ENCODE measurements at regions not wholly inside any gene's neighbourhood (a gene's known extent, or its start where the extent isn't known, plus 50 kb on each side); places are given as distances from the start of the nearest gene placed in this dataset.

DNA sequence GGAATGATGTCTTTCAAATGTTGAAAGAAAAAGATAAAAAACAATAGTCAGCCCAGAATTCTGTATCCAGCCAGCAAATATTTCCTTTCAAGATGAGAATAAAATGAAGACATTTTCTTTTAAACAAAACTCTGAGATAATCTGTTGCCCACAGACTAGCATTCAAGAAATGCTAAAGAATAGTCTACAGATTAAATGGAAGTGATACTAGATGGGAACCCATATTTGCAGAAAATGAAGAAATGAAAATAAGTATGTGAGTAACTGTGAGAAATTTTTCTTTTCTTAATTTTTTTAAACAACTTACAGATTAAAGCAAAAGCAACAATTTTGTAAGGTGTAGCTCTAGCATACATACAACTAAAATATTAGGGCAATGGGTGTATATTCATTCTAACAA, 469.8 kb downstream of the IGSF11 start:
- POLR2A ChIA-PET = no interaction called here
- H3F3A ChIP-seq (replicated peaks; ENCODE audit: insufficient read depth) = no peaks in the 10 kb centered on the region
- no peak overlapping the region for H3K4me2 ChIP-seq
- CTCF ChIA-PET = no interaction called here
- H4K20me1 ChIP-seq (ENCODE audit: insufficient read depth) = no peaks in the 10 kb centered on the region
- no peak overlapping the region for H3K27ac ChIP-seq (ENCODE audit: low read depth in 2 of 2, low read length in 1 of 2)
- H3K4me1 ChIP-seq (ENCODE audit: control insufficient read depth in 1 of 2, insufficient read depth in 2 of 2, low read depth in 1 of 2, low read length in 1 of 2) = no peaks in the 10 kb centered on the region
- no peak overlapping the region for H3K9ac ChIP-seq
- DNase-seq = no peak
- no peaks in the 10 kb centered on the region for H3K27me3 ChIP-seq (ENCODE audit: insufficient read depth)
- H3K36me3 ChIP-seq (replicated peaks in 1 of 2; ENCODE audit: control insufficient read depth in 1 of 2, insufficient read depth in 2 of 2, low read length in 1 of 2) = no peaks in the 10 kb centered on the region
- no peaks in the 10 kb centered on the region for H3K9me3 ChIP-seq
- no peaks in the 10 kb centered on the region for H3K79me2 ChIP-seq (ENCODE audit: insufficient read depth)
- no peak for TF ChIP-seq SMC3 (IDR thresholded peaks at IDR 0.05; ENCODE audit: low read depth, low read length)
- TF ChIP-seq, protein P1, sequence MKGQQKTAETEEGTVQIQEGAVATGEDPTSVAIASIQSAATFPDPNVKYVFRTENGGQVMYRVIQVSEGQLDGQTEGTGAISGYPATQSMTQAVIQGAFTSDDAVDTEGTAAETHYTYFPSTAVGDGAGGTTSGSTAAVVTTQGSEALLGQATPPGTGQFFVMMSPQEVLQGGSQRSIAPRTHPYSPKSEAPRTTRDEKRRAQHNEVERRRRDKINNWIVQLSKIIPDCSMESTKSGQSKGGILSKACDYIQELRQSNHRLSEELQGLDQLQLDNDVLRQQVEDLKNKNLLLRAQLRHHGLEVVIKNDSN (IDR thresholded peaks at IDR 0.05; ENCODE audit: borderline replicate concordance, low read depth) = no peak
- TF ChIP-seq, protein P2, sequence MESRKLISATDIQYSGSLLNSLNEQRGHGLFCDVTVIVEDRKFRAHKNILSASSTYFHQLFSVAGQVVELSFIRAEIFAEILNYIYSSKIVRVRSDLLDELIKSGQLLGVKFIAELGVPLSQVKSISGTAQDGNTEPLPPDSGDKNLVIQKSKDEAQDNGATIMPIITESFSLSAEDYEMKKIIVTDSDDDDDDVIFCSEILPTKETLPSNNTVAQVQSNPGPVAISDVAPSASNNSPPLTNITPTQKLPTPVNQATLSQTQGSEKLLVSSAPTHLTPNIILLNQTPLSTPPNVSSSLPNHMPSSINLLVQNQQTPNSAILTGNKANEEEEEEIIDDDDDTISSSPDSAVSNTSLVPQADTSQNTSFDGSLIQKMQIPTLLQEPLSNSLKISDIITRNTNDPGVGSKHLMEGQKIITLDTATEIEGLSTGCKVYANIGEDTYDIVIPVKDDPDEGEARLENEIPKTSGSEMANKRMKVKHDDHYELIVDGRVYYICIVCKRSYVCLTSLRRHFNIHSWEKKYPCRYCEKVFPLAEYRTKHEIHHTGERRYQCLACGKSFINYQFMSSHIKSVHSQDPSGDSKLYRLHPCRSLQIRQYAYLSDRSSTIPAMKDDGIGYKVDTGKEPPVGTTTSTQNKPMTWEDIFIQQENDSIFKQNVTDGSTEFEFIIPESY (IDR thresholded peaks at IDR 0.05; ENCODE audit: borderline replicate concordance, low read depth) = no peak
- no peak for TF ChIP-seq SIN3A (IDR thresholded peaks at IDR 0.05; ENCODE audit: borderline replicate concordance, low read depth, low read length)
- TF ChIP-seq, protein P3, sequence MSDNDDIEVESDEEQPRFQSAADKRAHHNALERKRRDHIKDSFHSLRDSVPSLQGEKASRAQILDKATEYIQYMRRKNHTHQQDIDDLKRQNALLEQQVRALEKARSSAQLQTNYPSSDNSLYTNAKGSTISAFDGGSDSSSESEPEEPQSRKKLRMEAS (IDR thresholded peaks at IDR 0.05; ENCODE audit: low read depth) = no peak
- TF ChIP-seq MXI1 (IDR thresholded peaks at IDR 0.05; ENCODE audit: low read depth, low read length) = no peak
- TF ChIP-seq TCF12 (IDR thresholded peaks at IDR 0.05) = no peak
- TF ChIP-seq EZH2phosphoT487 (IDR thresholded peaks at IDR 0.05; ENCODE audit: borderline replicate concordance, low read depth) = no peak
- TF ChIP-seq, protein P4, sequence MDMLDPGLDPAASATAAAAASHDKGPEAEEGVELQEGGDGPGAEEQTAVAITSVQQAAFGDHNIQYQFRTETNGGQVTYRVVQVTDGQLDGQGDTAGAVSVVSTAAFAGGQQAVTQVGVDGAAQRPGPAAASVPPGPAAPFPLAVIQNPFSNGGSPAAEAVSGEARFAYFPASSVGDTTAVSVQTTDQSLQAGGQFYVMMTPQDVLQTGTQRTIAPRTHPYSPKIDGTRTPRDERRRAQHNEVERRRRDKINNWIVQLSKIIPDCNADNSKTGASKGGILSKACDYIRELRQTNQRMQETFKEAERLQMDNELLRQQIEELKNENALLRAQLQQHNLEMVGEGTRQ (IDR thresholded peaks at IDR 0.05; ENCODE audit: borderline replicate concordance, low read depth, low read length) = no peak
- TF ChIP-seq GABPA (IDR thresholded peaks at IDR 0.05; ENCODE audit: low read depth) = no peak
- TF ChIP-seq YY1 (IDR thresholded peaks at IDR 0.05; ENCODE audit: low read depth) = no peak
- TF ChIP-seq NFIC (IDR thresholded peaks at IDR 0.05; ENCODE audit: borderline replicate concordance) = no peak
- no peak for TF ChIP-seq JUND (IDR thresholded peaks at IDR 0.05)
- TF ChIP-seq TAF1 (IDR thresholded peaks at IDR 0.05; ENCODE audit: borderline replicate concordance, low read depth, low read length) = no peak
- no peak for TF ChIP-seq FOSL2 (IDR thresholded peaks at IDR 0.05; ENCODE audit: borderline replicate concordance, low read depth)
- TF ChIP-seq CTCF (IDR thresholded peaks at IDR 0.05) = no peak
- TF ChIP-seq RFX5 (IDR thresholded peaks at IDR 0.05; ENCODE audit: low read length) = no peak
- H3K4me3 ChIP-seq (ENCODE audit: low read depth in 2 of 2, low read length in 1 of 2) = no peak overlapping the region
- H2AFZ ChIP-seq (ENCODE audit: low read depth) = no peak overlapping the region
- no peaks in the 10 kb centered on the region for H3K9me2 ChIP-seq
